CD14-positive monocyte (primary cell): ENCODE measurements at regions not wholly inside any gene's neighbourhood (a gene's known extent, or its start where the extent isn't known, plus 50 kb on each side); places are given as distances from the start of the nearest gene placed in this dataset.

Experiments used
- DNase-seq, 3 donors: peaks; one replicate each; pipeline ENCODE4 v3.0.0-alpha.2; 2011 to 2022
- H2AFZ ChIP-seq: 2 replicates; pipeline ENCODE4 v1.6.0; 2012; ENCODE audit warnings: mild to moderate bottlenecking, low read depth, low read length, inconsistent platforms; ENCODE audit not compliant: insufficient read depth, poor library complexity, severe bottlenecking
- H3K27ac ChIP-seq, 2 donors: 1 replicate in 1 of 2; 2 replicates in 1 of 2; pipeline ENCODE4 v1.5.1; 2012 to 2013; ENCODE audit warnings: low read length in 2 of 2, control low read depth in 1 of 2, inconsistent platforms in 1 of 2, low read depth in 1 of 2, mild to moderate bottlenecking in 1 of 2
- H3K27me3 ChIP-seq, 2 donors: one replicate each; pipeline versions ENCODE4 v1.6.0 to v1.6.1; 2011 to 2013; ENCODE audit warnings: low read length in 2 of 2; ENCODE audit not compliant: control insufficient read depth in 2 of 2, insufficient read depth in 2 of 2
- H3K36me3 ChIP-seq, 2 donors: replicated peaks in 1 of 2; 1 replicate in 1 of 2; 2 replicates in 1 of 2; pipeline versions ENCODE4 v1.5.1 to v1.6.1; 2012 to 2013; ENCODE audit warnings: low read length in 2 of 2, control low read depth in 1 of 2, inconsistent platforms in 1 of 2, mild to moderate bottlenecking in 1 of 2; ENCODE audit not compliant: insufficient read depth in 2 of 2, control insufficient read depth in 1 of 2
- H3K4me1 ChIP-seq, 2 donors: 1 replicate in 1 of 2; 2 replicates in 1 of 2; pipeline versions ENCODE4 v1.5.1 to v1.6.1; 2012 to 2013; ENCODE audit warnings: low read length in 2 of 2, control low read depth in 1 of 2, inconsistent platforms in 1 of 2, mild to moderate bottlenecking in 1 of 2, moderate library complexity in 1 of 2; ENCODE audit not compliant: insufficient read depth in 2 of 2, control insufficient read depth in 1 of 2
- H3K4me2 ChIP-seq: replicated peaks from 2 replicates; pipeline ENCODE3; 2012; ENCODE audit warnings: low read length, moderate library complexity, mild to moderate bottlenecking; ENCODE audit not compliant: poor library complexity, severe bottlenecking; ENCODE audit errors: extremely low read depth
- H3K4me3 ChIP-seq, 3 experiments: fragments of 200-600 bp in 1 of 3; sonication (generic) in 1 of 3; replicated peaks in 1 of 3; 1 replicate in 2 of 3; 2 replicates in 1 of 3; pipeline ENCODE4 v1.5.1; 2011 to 2013; ENCODE audit warnings: low read length in 3 of 3, mild to moderate bottlenecking in 3 of 3, control low read depth in 2 of 3, low read depth in 2 of 3, inconsistent platforms in 1 of 3, moderate library complexity in 1 of 3
- H3K79me2 ChIP-seq: 2 replicates; pipeline ENCODE4 v1.6.0; 2012; ENCODE audit warnings: mild to moderate bottlenecking, control low read depth, inconsistent platforms, low read length, moderate library complexity; ENCODE audit not compliant: insufficient read depth
- H3K9ac ChIP-seq: 2 replicates; pipeline ENCODE4 v1.6.0; 2017; ENCODE audit warnings: low read length, mild to moderate bottlenecking; ENCODE audit not compliant: insufficient read depth, poor library complexity, severe bottlenecking
- H3K9me3 ChIP-seq, 2 donors: replicated peaks in 1 of 2; 1 replicate in 1 of 2; 2 replicates in 1 of 2; pipeline versions ENCODE4 v1.5.1 to v1.6.1; 2012 to 2013; ENCODE audit warnings: low read length in 2 of 2, control low read depth in 1 of 2; ENCODE audit not compliant: control insufficient read depth in 1 of 2, insufficient read depth in 1 of 2
- H4K20me1 ChIP-seq: 2 replicates; pipeline ENCODE4 v1.6.0; 2012; ENCODE audit warnings: mild to moderate bottlenecking, low read length, control low read depth, moderate library complexity; ENCODE audit not compliant: insufficient read depth
- H3K27ac Mint-ChIP-seq, 7 donors: one replicate each; pipeline ENCODE4 v1.8.0; 2020; ENCODE audit warnings: mild to moderate bottlenecking in 7 of 7, mixed read lengths in 7 of 7, moderate library complexity in 6 of 7, inconsistent platforms in 2 of 7
- H3K27me3 Mint-ChIP-seq, 3 donors: one replicate each; pipeline ENCODE4 v1.8.0; 2021 to 2022; ENCODE audit warnings: low read depth in 3 of 3, mild to moderate bottlenecking in 3 of 3, mixed read lengths in 3 of 3, moderate library complexity in 3 of 3, inconsistent platforms in 1 of 3
- H3K36me3 Mint-ChIP-seq, 2 donors: one replicate each; pipeline ENCODE4 v1.8.0; 2020; ENCODE audit warnings: mixed read lengths in 2 of 2, inconsistent platforms in 1 of 2, mild to moderate bottlenecking in 1 of 2
- H3K4me1 Mint-ChIP-seq: one replicate; pipeline ENCODE4 v1.8.0; 2020; ENCODE audit warnings: mild to moderate bottlenecking, mixed read lengths
- H3K4me3 Mint-ChIP-seq, 2 donors: one replicate each; pipeline ENCODE4 v1.8.0; 2020; ENCODE audit warnings: mild to moderate bottlenecking in 2 of 2, mixed read lengths in 2 of 2, moderate library complexity in 1 of 2
- H3K9me3 Mint-ChIP-seq, 7 donors: one replicate each; pipeline ENCODE4 v1.8.0; 2020 to 2022; ENCODE audit warnings: mixed read lengths in 7 of 7, mild to moderate bottlenecking in 6 of 7, moderate library complexity in 6 of 7, inconsistent platforms in 2 of 7
- WGBS: methylation state at CpG from one replicate; pipeline ENCODE4 v1.1.5; 2013; ENCODE audit warnings: missing lambda C conversion rate; ENCODE audit not compliant: insufficient coverage; 5-methylcytosine and 5-hydroxymethylcytosine counted together
- intact Hi-C, 2 donors: fragments of 100-400 bp; cut with micrococcal nuclease; formaldehyde crosslinking; loops; one replicate each; pipeline versions ENCODE4 v1.15.0 to v1.15.1; 2023
- TF ChIP-seq, protein P1 (sequence below): fragments of 200-600 bp; IDR thresholded peaks from one replicate; pipeline ENCODE4 v1.8.0; 2022; ENCODE audit warnings: antibody characterized with exemption, mild to moderate bottlenecking

DNA sequence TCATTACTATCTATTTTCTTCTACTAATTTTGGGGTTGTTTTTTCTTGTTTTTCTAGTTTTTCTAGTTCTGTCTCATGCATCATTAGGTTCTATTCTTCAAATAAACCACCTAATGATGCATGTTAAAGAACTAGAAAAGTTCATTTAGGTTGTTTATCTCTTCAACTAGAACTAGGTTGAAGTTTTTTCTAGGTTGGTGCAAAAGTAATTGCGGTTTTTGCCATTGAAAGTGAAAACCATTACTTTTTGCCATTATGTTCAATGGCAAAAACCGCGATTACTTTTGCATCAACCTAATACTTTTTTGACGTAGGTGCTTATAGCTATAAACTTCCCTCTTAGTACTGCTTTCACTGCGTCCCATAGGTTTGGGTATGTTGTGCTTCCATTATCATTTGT lies 64.4 kb upstream of the SLC7A3 start:
- H3K79me2 ChIP-seq = no peaks in the 10 kb centered on the region
- no peaks in the 10 kb centered on the region for H3K9me3 ChIP-seq
- H3K27ac Mint-ChIP-seq = no peak overlapping the region
- no peaks in the 10 kb centered on the region for H4K20me1 ChIP-seq
- no peak overlapping the region for H3K4me3 Mint-ChIP-seq
- no peak overlapping the region for H3K4me3 ChIP-seq
- no peak overlapping the region for H3K27ac ChIP-seq
- H3K9ac ChIP-seq = no peak overlapping the region
- H3K4me2 ChIP-seq = no peak overlapping the region
- no peak for DNase-seq
- H3K36me3 Mint-ChIP-seq = no peaks in the 10 kb centered on the region
- intact Hi-C loops = no loop called here
- H2AFZ ChIP-seq = no peak overlapping the region
- peaks cover 0 to 9% (median 4%) of the 10 kb centered on the region in 7 donors for H3K9me3 Mint-ChIP-seq
- peaks cover 0 to 2% (median 2%) of the 10 kb centered on the region in 3 donors for H3K27me3 Mint-ChIP-seq
- TF ChIP-seq, protein P1, sequence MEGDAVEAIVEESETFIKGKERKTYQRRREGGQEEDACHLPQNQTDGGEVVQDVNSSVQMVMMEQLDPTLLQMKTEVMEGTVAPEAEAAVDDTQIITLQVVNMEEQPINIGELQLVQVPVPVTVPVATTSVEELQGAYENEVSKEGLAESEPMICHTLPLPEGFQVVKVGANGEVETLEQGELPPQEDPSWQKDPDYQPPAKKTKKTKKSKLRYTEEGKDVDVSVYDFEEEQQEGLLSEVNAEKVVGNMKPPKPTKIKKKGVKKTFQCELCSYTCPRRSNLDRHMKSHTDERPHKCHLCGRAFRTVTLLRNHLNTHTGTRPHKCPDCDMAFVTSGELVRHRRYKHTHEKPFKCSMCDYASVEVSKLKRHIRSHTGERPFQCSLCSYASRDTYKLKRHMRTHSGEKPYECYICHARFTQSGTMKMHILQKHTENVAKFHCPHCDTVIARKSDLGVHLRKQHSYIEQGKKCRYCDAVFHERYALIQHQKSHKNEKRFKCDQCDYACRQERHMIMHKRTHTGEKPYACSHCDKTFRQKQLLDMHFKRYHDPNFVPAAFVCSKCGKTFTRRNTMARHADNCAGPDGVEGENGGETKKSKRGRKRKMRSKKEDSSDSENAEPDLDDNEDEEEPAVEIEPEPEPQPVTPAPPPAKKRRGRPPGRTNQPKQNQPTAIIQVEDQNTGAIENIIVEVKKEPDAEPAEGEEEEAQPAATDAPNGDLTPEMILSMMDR = no peak
- H3K36me3 ChIP-seq = no peaks in the 10 kb centered on the region
- WGBS = no CpG with 5 or more reads among the region's 5 CpGs
- H3K27me3 ChIP-seq = no peaks in the 10 kb centered on the region
- H3K4me1 Mint-ChIP-seq = peaks cover 6% of the 10 kb centered on the region
- H3K4me1 ChIP-seq = no peaks in the 10 kb centered on the region

DNA sequence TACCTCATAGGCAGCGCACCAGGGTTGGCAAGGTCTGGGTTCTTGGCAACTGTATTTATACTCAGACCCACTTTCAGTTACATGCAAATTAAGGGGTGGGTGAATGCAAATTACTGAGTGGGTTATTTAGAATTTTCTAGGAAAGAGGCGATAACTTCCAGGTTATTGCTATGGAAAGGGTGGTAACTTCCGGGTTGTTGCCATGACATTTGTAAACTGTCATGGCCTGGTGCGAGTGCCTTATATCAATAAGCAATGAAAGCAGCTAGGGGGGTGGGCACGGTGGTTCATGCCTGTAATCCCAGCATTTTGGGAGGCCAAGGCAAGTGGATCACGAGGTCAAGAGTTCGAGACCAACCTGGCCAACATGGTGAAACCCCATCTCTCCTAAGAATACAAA lies 57.5 kb upstream of the SLC7A3 start:
- intact Hi-C loops = no loop called here
- Mint-ChIP-seq H3K4me1 (no peaks in the 10 kb centered on the region), H3K36me3 (no peaks in the 10 kb centered on the region), H3K27me3 (peaks cover 0 to 5% (median 0%) of the 10 kb centered on the region in 3 donors), H3K9me3 (peaks cover 0 to 11% (median 4%) of the 10 kb centered on the region in 7 donors), H3K4me3 (no peak overlapping the region), H3K27ac (peak overlapping the region in 1 of 7 donors; percentile 7)
- Histone ChIP-seq H3K9ac (no peak overlapping the region), H3K9me3 (no peaks in the 10 kb centered on the region), H3K4me3 (no peak overlapping the region), H3K4me2 (no peak overlapping the region), H3K27me3 (no peaks in the 10 kb centered on the region), H4K20me1 (no peaks in the 10 kb centered on the region), H3K79me2 (no peaks in the 10 kb centered on the region), H3K36me3 (no peaks in the 10 kb centered on the region), H3K27ac (no peak overlapping the region), H2AFZ (no peak overlapping the region), H3K4me1 (no peaks in the 10 kb centered on the region)
- no peak for DNase-seq
- WGBS = 100% methylated on average over 3 of the region's 7 CpGs
- TF ChIP-seq, protein P1 = no peak
